Caco-2 (cell line): ENCODE measurements at regions not wholly inside any gene's neighbourhood (a gene's known extent, or its start where the extent isn't known, plus 50 kb on each side); places are given as distances from the start of the nearest gene placed in this dataset.

Experiments
- BruUV-seq: library from RNA; stranded (reverse); fragments of 400-500 nt; replicated peaks from 2 replicates; lab custom pipeline; 2021; lab: Mats Ljungman, UMichigan
- CTCF ChIA-PET: fragments of 300-600 bp; sonication (Branson Sonifier 250); formaldehyde crosslinking; loops from one replicate; lab custom pipeline; 2022; ENCODE audit warnings: antibody characterized with exemption; lab: Charles Lee
- POLR2A ChIA-PET: fragments of 300-600 bp; sonication (Branson Sonifier 250); formaldehyde crosslinking; loops from one replicate; lab custom pipeline; 2022; ENCODE audit warnings: antibody characterized with exemption; lab: Charles Lee
- DNase-seq, 2 experiments: peaks; one replicate each; pipeline versions ENCODE4 v3.0.0 to v3.0.0-alpha.2; 2020 to 2022
- H3K27me3 ChIP-seq: replicated peaks from 2 replicates; pipeline ENCODE4 v1.6.0; 2011; ENCODE audit warnings: low read length; ENCODE audit not compliant: control insufficient read depth, insufficient read depth
- H3K36me3 ChIP-seq: 2 replicates; pipeline ENCODE4 v1.5.1; 2011; ENCODE audit warnings: low read length; ENCODE audit not compliant: control insufficient read depth, insufficient read depth
- H3K4me1 ChIP-seq: fragments of 250-450 bp; sonication (Bioruptor Pico); 2 replicates; pipeline ENCODE4 v1.5.1; 2020; ENCODE audit warnings: mild to moderate bottlenecking
- H3K4me3 ChIP-seq: 2 replicates; pipeline ENCODE4 v1.5.1; 2011; ENCODE audit warnings: low read depth, mild to moderate bottlenecking, control low read depth, low read length
- H3K9me3 ChIP-seq: fragments of 250-450 bp; sonication (Bioruptor Pico); 2 replicates; pipeline ENCODE4 v1.5.1; 2020; ENCODE audit warnings: mild to moderate bottlenecking, moderate library complexity
- H3K27ac Mint-ChIP-seq: one replicate; pipeline ENCODE4 v1.8.0; 2022; ENCODE audit warnings: mixed read lengths; ENCODE audit not compliant: unreplicated experiment
- H3K27me3 Mint-ChIP-seq: one replicate; pipeline ENCODE4 v1.8.0; 2022; ENCODE audit warnings: mixed read lengths; ENCODE audit not compliant: insufficient read depth, unreplicated experiment
- H3K36me3 Mint-ChIP-seq: one replicate; pipeline ENCODE4 v1.8.0; 2022; ENCODE audit warnings: mild to moderate bottlenecking, mixed read lengths; ENCODE audit not compliant: insufficient read depth, unreplicated experiment
- H3K4me1 Mint-ChIP-seq: one replicate; pipeline ENCODE4 v1.8.0; 2022; ENCODE audit warnings: low read depth, mixed read lengths; ENCODE audit not compliant: unreplicated experiment
- H3K4me3 Mint-ChIP-seq: one replicate; pipeline ENCODE4 v1.8.0; 2022; ENCODE audit warnings: mild to moderate bottlenecking, moderate library complexity, mixed read lengths; ENCODE audit not compliant: unreplicated experiment
- H3K9me3 Mint-ChIP-seq: one replicate; pipeline ENCODE4 v1.8.0; 2022; ENCODE audit warnings: mixed read lengths; ENCODE audit not compliant: unreplicated experiment
- intact Hi-C: fragments of 100-400 bp; cut with micrococcal nuclease; formaldehyde crosslinking; loops from one replicate; pipeline ENCODE4 v1.10.0; 2022; ENCODE audit not compliant: unreplicated experiment
- TF ChIP-seq, protein P1 (sequence below), 2 experiments: fragments of 200-600 bp in 1 of 2; IDR thresholded peaks; 1 replicate in 1 of 2; 2 replicates in 1 of 2; pipeline versions ENCODE4 v1.5.1 to v1.8.0; 2011 to 2022; ENCODE audit warnings: antibody characterized with exemption in 1 of 2, control low read depth in 1 of 2, inconsistent platforms in 1 of 2, low read depth in 1 of 2, low read length in 1 of 2, mild to moderate bottlenecking in 1 of 2, moderate library complexity in 1 of 2; ENCODE audit not compliant: insufficient read depth in 1 of 2, severe bottlenecking in 1 of 2, unreplicated experiment in 1 of 2

DNA sequence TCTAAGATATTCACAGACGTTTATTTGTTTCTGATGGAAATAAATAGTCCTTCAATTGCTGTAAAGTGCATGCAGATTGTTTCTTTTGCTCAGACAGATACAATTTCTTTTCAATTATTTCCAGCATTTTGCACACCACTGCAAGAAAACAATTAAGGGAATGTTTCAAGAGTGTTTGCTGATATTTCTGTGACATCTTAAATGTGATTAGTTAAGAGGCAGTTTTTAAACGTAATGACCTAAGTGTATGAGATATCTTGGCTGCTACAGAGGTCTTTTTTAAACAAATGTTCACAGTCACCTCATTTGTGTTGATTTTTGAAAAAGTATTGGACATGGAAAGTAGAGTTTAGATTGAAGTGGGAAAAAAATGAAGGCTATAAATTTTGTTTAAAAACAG lies 262.3 kb upstream of the BRINP3 start:
- intact Hi-C loops, result no loop called here
- no peaks in the 10 kb centered on the region for H3K9me3 ChIP-seq

DNA sequence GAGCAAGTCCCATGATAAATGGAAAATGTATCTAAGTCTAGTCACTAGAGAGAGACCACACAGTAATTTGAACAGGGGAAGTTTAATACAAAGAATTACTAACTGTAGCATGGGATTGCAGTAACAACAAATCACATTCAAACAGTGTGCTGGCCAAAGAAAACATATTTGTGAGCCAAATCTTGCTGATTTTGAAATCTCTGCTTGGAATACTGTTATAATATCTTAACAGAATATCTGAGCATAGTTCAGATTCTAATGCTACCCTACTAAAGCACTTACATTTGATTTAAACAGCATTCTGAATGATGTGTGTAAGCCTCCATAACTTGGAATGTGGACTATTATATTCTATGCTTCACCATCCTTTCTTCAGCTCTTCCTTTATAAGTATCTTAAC lies 270.0 kb upstream of the BRINP3 start:
- ChIA-PET CTCF (no interaction called here), POLR2A (no interaction called here)
- BruUV-seq, result no TSS peak
- Histone ChIP-seq H3K9me3 (no peaks in the 10 kb centered on the region), H3K36me3 (no peaks in the 10 kb centered on the region), H3K4me3 (no peak overlapping the region), H3K27me3 (no peaks in the 10 kb centered on the region), H3K4me1 (no peaks in the 10 kb centered on the region)
- Mint-ChIP-seq H3K27me3 (no peaks in the 10 kb centered on the region), H3K4me1 (no peaks in the 10 kb centered on the region), H3K36me3 (no peaks in the 10 kb centered on the region), H3K4me3 (no peak overlapping the region), H3K9me3 (no peaks in the 10 kb centered on the region), H3K27ac (no peak overlapping the region)
- intact Hi-C loops, result no loop called here
- DNase-seq, result no peak
- TF ChIP-seq, protein P1, sequence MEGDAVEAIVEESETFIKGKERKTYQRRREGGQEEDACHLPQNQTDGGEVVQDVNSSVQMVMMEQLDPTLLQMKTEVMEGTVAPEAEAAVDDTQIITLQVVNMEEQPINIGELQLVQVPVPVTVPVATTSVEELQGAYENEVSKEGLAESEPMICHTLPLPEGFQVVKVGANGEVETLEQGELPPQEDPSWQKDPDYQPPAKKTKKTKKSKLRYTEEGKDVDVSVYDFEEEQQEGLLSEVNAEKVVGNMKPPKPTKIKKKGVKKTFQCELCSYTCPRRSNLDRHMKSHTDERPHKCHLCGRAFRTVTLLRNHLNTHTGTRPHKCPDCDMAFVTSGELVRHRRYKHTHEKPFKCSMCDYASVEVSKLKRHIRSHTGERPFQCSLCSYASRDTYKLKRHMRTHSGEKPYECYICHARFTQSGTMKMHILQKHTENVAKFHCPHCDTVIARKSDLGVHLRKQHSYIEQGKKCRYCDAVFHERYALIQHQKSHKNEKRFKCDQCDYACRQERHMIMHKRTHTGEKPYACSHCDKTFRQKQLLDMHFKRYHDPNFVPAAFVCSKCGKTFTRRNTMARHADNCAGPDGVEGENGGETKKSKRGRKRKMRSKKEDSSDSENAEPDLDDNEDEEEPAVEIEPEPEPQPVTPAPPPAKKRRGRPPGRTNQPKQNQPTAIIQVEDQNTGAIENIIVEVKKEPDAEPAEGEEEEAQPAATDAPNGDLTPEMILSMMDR (IDR thresholded peaks at IDR 0.05; ENCODE audit: insufficient read depth in 1 of 2, low read depth in 1 of 2, low read length in 1 of 2, severe bottlenecking in 1 of 2, unreplicated experiment in 1 of 2), result no peak

More for the DNA sequence above, 262.3 kb upstream of the BRINP3 start:
- Histone ChIP-seq H3K27me3 (no peaks in the 10 kb centered on the region), H3K4me1 (no peaks in the 10 kb centered on the region), H3K36me3 (no peaks in the 10 kb centered on the region), H3K4me3 (no peak overlapping the region)
- no peaks in the 10 kb centered on the region for H3K9me3 Mint-ChIP-seq
- no peaks in the 10 kb centered on the region for H3K27me3 Mint-ChIP-seq
- H3K4me3 Mint-ChIP-seq, result no peak overlapping the region
- no peak for DNase-seq
- no peaks in the 10 kb centered on the region for H3K4me1 Mint-ChIP-seq
- BruUV-seq, result no TSS peak
- ChIA-PET POLR2A (no interaction called here), CTCF (no interaction called here)
- TF ChIP-seq, protein P1 (IDR thresholded peaks at IDR 0.05; ENCODE audit: insufficient read depth in 1 of 2, low read depth in 1 of 2, low read length in 1 of 2, severe bottlenecking in 1 of 2, unreplicated experiment in 1 of 2), result no peak
- no peak overlapping the region for H3K27ac Mint-ChIP-seq
- H3K36me3 Mint-ChIP-seq, result no peaks in the 10 kb centered on the region

DNA sequence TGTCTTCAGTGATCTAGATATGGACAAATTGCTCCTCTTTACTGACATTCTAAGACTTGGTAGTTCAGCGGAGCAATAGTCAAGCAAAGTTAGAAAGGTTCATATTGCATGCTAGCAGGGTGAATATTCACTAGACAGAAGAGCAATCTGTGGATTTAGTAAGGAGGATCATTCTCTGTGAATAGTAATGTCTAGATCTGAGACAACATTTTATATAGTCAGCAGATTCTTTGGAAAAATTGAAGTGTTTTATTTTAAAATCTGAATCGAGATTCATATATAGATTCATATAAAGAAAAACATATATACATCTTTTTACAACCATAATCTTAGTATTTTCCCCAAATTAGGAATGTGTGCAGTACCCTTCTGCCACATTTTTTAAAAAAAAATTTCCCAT lies 274.5 kb upstream of the BRINP3 start:
- CTCF ChIA-PET, result no interaction called here
- intact Hi-C loops, result no loop called here
- H3K36me3 Mint-ChIP-seq, result no peaks in the 10 kb centered on the region

More for the DNA sequence above, 274.5 kb upstream of the BRINP3 start:
- Mint-ChIP-seq H3K4me1 (no peaks in the 10 kb centered on the region), H3K27ac (no peak overlapping the region), H3K27me3 (no peaks in the 10 kb centered on the region), H3K4me3 (no peak overlapping the region), H3K9me3 (no peaks in the 10 kb centered on the region)
- POLR2A ChIA-PET, result no interaction called here
- Histone ChIP-seq H3K4me3 (no peak overlapping the region), H3K4me1 (no peaks in the 10 kb centered on the region), H3K27me3 (no peaks in the 10 kb centered on the region), H3K36me3 (no peaks in the 10 kb centered on the region), H3K9me3 (no peaks in the 10 kb centered on the region)
- DNase-seq, result no peak
- no TSS peak for BruUV-seq
- TF ChIP-seq, protein P1 (IDR thresholded peaks at IDR 0.05; ENCODE audit: insufficient read depth in 1 of 2, low read depth in 1 of 2, low read length in 1 of 2, severe bottlenecking in 1 of 2, unreplicated experiment in 1 of 2), result no peak
